Neural crest cell (in vitro differentiated cells): ENCODE measurements at regions not wholly inside any gene's neighbourhood (a gene's known extent, or its start where the extent isn't known, plus 50 kb on each side); places are given as distances from the start of the nearest gene placed in this dataset.
"Not testable (repeated sequence)": the region's sequence is repeated elsewhere in the genome, so short reads cannot be mapped to it uniquely, and the experiment has no call there.

Source experiments
- DNase-seq: peaks from one replicate; pipeline ENCODE4 v3.0.0; 2021; ENCODE audit warnings: low read depth, mixed read lengths, low spot score
- H3K27ac Mint-ChIP-seq: one replicate; pipeline ENCODE4 v1.8.0; 2021; ENCODE audit warnings: mild to moderate bottlenecking, mixed read lengths; ENCODE audit not compliant: unreplicated experiment
- H3K27me3 Mint-ChIP-seq: 2 replicates; pipeline ENCODE4 v1.8.0; 2021; ENCODE audit warnings: low read depth, mild to moderate bottlenecking, mixed read lengths
- H3K36me3 Mint-ChIP-seq: 2 replicates; pipeline ENCODE4 v1.8.0; 2021; ENCODE audit warnings: low read depth, mild to moderate bottlenecking, mixed read lengths
- H3K4me1 Mint-ChIP-seq: 2 replicates; pipeline ENCODE4 v1.8.0; 2021; ENCODE audit warnings: mixed read lengths
- H3K4me3 Mint-ChIP-seq: one replicate; pipeline ENCODE4 v1.8.0; 2021; ENCODE audit warnings: mild to moderate bottlenecking, mixed read lengths
- H3K9me3 Mint-ChIP-seq: 2 replicates; pipeline ENCODE4 v1.8.0; 2021; ENCODE audit warnings: mixed read lengths
- CTCF ChIP-seq: fragments of 200-600 bp; sonication (generic); conservative IDR thresholded peaks from 2 replicates; pipeline ENCODE4 v1.5.0; 2021; ENCODE audit warnings: antibody characterized with exemption, mild to moderate bottlenecking

- TF ChIP-seq CTCF = no peak
- no peaks in the 10 kb centered on the region for H3K9me3 Mint-ChIP-seq
- no peaks in the 10 kb centered on the region for H3K4me1 Mint-ChIP-seq
- no peak overlapping the region for H3K4me3 Mint-ChIP-seq
- H3K27ac Mint-ChIP-seq = no peak overlapping the region
- no peak for DNase-seq
- no peaks in the 10 kb centered on the region for H3K27me3 Mint-ChIP-seq
- no peaks in the 10 kb centered on the region for H3K36me3 Mint-ChIP-seq
These were observed 235.4 kb upstream of the IRAK1BP1 start for GRCh38 chr6:78631976-78632375.

- no peak overlapping the region for H3K4me3 Mint-ChIP-seq
- no peak for TF ChIP-seq CTCF
- no peak overlapping the region for H3K27ac Mint-ChIP-seq
- peaks cover 7% of the 10 kb centered on the region for H3K9me3 Mint-ChIP-seq
- no peaks in the 10 kb centered on the region for H3K4me1 Mint-ChIP-seq
- no peaks in the 10 kb centered on the region for H3K36me3 Mint-ChIP-seq
- no peaks in the 10 kb centered on the region for H3K27me3 Mint-ChIP-seq
- no peak for DNase-seq
These were observed 227.9 kb upstream of the IRAK1BP1 start for GRCh38 chr6:78639111-78640110.

GRCh38 chr6:78643976-78644375 is 223.4 kb upstream of the IRAK1BP1 start:
- H3K9me3 Mint-ChIP-seq = peaks cover 13% of the 10 kb centered on the region
- H3K27me3 Mint-ChIP-seq, H3K36me3 Mint-ChIP-seq, H3K27ac Mint-ChIP-seq, H3K4me3 Mint-ChIP-seq, H3K4me1 Mint-ChIP-seq, DNase-seq: not testable (repeated sequence)

GRCh38 chr6:78646542-78647415 is 220.6 kb upstream of the IRAK1BP1 start:
- peak overlapping the region; percentile 65 for H3K4me3 Mint-ChIP-seq
- H3K4me1 Mint-ChIP-seq, H3K27me3 Mint-ChIP-seq, H3K9me3 Mint-ChIP-seq, H3K27ac Mint-ChIP-seq, H3K36me3 Mint-ChIP-seq: not testable (repeated sequence)
- peak; percentile 12 for DNase-seq

DNA sequence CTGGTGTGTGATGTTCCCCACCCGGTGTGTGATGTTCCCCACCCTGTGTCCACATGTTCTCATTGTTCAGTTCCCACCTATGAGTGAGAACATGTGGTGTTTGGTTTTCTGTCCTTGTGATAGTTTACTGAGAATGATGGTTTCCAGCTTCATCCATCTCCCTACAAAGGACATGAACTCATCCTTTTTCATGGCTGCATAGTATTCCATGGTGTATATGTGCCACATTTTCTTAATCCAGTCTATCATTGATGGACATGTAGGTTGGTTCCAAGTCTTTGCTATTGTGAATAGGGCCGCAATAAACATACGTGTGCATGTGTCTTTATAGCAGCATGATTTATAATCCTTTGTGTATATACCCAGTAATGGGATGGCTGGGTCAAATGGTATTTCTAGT is 201.5 kb upstream of the IRAK1BP1 start:
- not testable (repeated sequence) for H3K36me3 Mint-ChIP-seq, H3K4me1 Mint-ChIP-seq, H3K27me3 Mint-ChIP-seq, H3K27ac Mint-ChIP-seq, H3K9me3 Mint-ChIP-seq, H3K4me3 Mint-ChIP-seq, DNase-seq

DNA sequence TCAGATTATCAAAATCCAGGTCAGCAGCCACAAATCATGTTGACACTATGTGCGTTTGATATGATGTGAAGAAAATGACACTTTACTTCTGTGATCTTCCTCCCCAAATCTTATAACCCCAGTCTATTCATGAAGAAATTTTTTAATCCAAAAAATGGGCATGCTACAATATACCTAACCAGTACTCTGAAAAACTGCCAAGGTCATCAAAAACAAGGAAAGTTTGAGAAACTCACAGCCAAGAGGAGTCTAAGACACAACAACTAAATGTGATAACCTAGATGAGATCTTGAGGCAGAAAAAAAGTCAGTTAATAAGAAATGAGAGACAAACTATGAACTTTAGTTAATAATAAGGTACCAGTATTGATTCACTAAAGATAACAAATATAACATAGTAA is 200.6 kb upstream of the IRAK1BP1 start:
- no peaks in the 10 kb centered on the region for H3K9me3 Mint-ChIP-seq
- no peaks in the 10 kb centered on the region for H3K27me3 Mint-ChIP-seq
- H3K27ac Mint-ChIP-seq = no peak overlapping the region
- H3K4me1 Mint-ChIP-seq = no peaks in the 10 kb centered on the region
- TF ChIP-seq CTCF = no peak
- DNase-seq = no peak
- no peaks in the 10 kb centered on the region for H3K36me3 Mint-ChIP-seq
- H3K4me3 Mint-ChIP-seq = no peak overlapping the region
